K562 (cell line): ENCODE measurements at regions not wholly inside any gene's neighbourhood (a gene's known extent, or its start where the extent isn't known, plus 50 kb on each side); places are given as distances from the start of the nearest gene placed in this dataset.

ENCODE experiments used
- ATF6 ChIP-seq: sonication (generic); formaldehyde crosslinking; IDR thresholded peaks from 2 replicates; pipeline ENCODE4 v1.4.0; 2020; ENCODE audit warnings: mild to moderate bottlenecking, missing genetic modification reagents
- CHD2 ChIP-seq: IDR thresholded peaks from 2 replicates; pipeline ENCODE4 v1.6.1; 2011; ENCODE audit warnings: low read depth, low read length
- E2F5 ChIP-seq: sonication (generic); formaldehyde crosslinking; IDR thresholded peaks from 2 replicates; pipeline ENCODE4 v1.8.0; 2022; ENCODE audit warnings: mild to moderate bottlenecking, missing genetic modification reagents
- MAX ChIP-seq: sonication (generic); formaldehyde crosslinking; IDR thresholded peaks from 2 replicates; pipeline ENCODE4 v1.9.0; 2022; ENCODE audit warnings: mild to moderate bottlenecking, missing genetic modification reagents
- NCOA1 ChIP-seq: fragments of 450-650 bp; IDR thresholded peaks from 2 replicates; pipeline ENCODE4 v1.6.1; 2016; ENCODE audit warnings: low read depth
- TBL1XR1 ChIP-seq, 2 experiments: IDR thresholded peaks; 2 replicates each; pipeline ENCODE4 v1.6.1; 2012; ENCODE audit warnings: improper control_type of control experiment in 2 of 2, low read length in 2 of 2, mild to moderate bottlenecking in 1 of 2
- U2AF2 ChIP-seq: fragments of 200-400 bp; formaldehyde crosslinking; optimal IDR thresholded peaks from 2 replicates; pipeline ENCODE3; 2017; ENCODE audit warnings: low read depth, mild to moderate bottlenecking, low read length
- ZHX1 ChIP-seq: fragments of 150-350 bp; conservative IDR thresholded peaks from 2 replicates; pipeline ENCODE4 v1.6.1; 2014; ENCODE audit warnings: low read length
- ZMIZ1 ChIP-seq, 2 experiments: fragments of 150-350 bp in 1 of 2; IDR thresholded peaks; 2 replicates each; pipeline ENCODE4 v1.6.1; 2012 to 2016; ENCODE audit warnings: low read depth in 2 of 2, low read length in 2 of 2, mild to moderate bottlenecking in 1 of 2, moderate library complexity in 1 of 2
- ZNF668 ChIP-seq: fragments of 250-450 bp; sonication (Bioruptor Pico); IDR thresholded peaks from 2 replicates; pipeline ENCODE4 v1.8.0; 2022; ENCODE audit warnings: mild to moderate bottlenecking, inconsistent platforms

GRCh38 chr7:29636009-29636351, 72.3 kb downstream of the PRR15 start (continued):
- TF ChIP-seq ZHX1, result no peak
- no peak for TF ChIP-seq ZNF668 (CRISPR knock-in tag)
- TF ChIP-seq CHD2, result no peak
- no peak for TF ChIP-seq MAX (CRISPR knock-in tag)
- TF ChIP-seq NCOA1, result no peak
- no peak for TF ChIP-seq U2AF2
- TF ChIP-seq E2F5, result no peak
- no peak for TF ChIP-seq TBL1XR1 (IDR thresholded peaks at IDR 0.05; ENCODE audit: low read length in 2 of 2)
- TF ChIP-seq ZMIZ1 (IDR thresholded peaks at IDR 0.05; ENCODE audit: low read depth in 2 of 2, low read length in 2 of 2), result no peak
- no peak for TF ChIP-seq ATF6 (CRISPR knock-in tag)
